GM18505 (cell line): ENCODE measurements at regions not wholly inside any gene's neighbourhood (a gene's known extent, or its start where the extent isn't known, plus 50 kb on each side); places are given as distances from the start of the nearest gene placed in this dataset.

Experiments
- ATAC-seq: cut with Tn5 transposase; IDR thresholded peaks from one replicate; pipeline ENCODE4 v1.9.1; 2021; ENCODE audit not compliant: unreplicated experiment
- POLR2A ChIP-seq: IDR thresholded peaks from 4 replicates; pipeline ENCODE4 v1.6.1; 2011; ENCODE audit warnings: borderline replicate concordance; ENCODE audit not compliant: insufficient read depth, insufficient read length; ENCODE audit errors: extremely low read depth

DNA sequence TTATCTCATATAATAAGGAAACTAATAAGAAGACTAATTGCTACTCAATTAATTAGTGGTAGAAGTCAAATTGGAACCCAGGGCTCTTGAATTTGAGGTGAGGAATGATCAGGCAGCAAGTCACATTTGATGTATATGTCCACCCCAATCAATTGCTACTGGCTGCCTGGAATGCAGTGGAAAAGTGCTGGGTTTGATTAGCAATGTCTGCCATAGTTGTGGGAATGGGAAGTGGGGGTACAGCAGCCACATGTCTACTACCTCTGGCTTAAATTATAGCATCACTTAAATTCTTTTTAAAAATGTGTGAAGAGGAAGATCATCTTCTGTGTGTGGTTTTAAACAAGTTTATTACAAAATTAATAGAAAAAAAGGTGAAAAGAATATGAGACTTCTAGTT is 50.8 kb upstream of the NAV2 start:
- ATAC-seq: no peak
- TF ChIP-seq POLR2A: no peak

DNA sequence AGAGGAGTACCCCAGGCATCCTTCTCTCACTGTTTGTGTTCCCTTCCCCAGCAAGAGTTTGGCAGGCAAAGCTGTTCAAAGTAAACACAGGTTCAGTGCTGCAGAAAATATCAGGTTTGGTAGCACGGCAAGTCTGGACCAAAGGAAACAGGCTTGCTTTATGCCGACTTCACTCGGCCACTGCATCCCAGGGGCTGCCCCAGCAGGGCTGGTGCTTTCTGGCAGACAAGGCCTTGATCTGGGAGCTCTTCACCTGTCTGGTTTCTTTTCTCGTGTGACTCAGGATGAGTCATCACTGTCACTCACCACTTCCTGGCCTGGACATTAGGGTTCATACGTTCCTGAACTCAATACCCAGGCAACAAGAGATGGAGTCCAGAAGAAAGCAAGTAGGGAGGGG is 52.6 kb upstream of the NAV2 start:
- ATAC-seq: peak; percentile 100
- no peak for TF ChIP-seq POLR2A

DNA sequence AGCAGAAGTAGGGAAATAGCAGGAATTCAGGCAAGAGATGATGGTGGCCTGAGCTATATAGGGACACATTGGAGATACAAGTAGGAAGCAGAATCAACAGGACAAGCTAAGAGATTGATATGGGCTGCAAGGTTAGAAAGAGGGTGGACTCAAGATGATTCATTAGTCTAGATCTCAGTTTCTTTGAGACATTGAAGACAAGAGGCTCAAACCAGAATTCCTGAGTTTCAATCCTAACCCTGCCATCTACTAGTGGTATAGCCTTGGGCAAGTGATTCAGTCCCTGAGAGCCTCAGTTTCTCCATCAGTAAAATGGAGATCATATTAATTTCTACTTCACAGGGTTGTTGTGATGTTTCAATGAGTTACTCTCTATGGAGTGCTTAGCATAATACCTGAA is 53.1 kb upstream of the NAV2 start:
- TF ChIP-seq POLR2A: no peak
- no peak for ATAC-seq

DNA sequence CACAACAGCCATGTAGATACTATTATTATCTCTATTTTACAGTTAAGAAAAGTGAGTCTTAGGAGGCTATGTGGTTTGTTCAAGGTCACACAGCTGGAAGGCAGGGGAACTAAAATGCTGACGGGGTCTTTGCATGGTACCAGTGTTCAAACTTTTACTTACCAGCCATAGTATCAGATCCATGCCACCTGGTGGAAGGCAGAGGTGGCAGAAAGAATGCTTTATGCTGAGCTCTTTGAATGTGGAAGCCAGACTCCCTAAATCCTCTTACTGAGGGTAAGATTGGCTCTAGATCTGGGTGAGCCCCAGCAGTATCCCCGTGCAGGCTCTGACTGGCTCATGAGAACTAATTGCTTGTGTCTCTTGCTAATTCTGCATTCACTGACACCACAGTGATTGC is 54.3 kb upstream of the NAV2 start:
- ATAC-seq: no peak

DNA sequence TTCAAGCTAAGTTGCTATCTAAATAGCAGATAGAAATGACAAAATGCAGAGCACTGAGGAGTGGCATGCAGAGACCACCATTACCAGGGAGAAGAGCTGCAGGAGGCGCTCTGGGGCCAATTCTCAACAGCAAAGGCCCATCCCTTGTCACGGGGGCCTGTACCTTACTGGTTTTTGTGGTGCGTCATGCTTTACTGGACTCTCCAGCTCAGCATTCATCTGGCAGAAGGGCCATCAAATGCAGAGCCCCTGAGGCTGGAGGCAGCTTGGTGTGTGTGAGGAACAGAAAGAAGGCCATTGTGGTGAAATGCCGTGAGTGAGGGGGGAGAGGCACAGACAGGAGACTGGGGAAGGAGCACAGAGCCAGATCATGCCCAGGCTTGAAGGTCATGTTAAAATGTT is 56.5 kb upstream of the NAV2 start:
- no peak for ATAC-seq
- TF ChIP-seq POLR2A: no peak

More for the DNA sequence above, 54.3 kb upstream of the NAV2 start:
- TF ChIP-seq POLR2A: no peak

DNA sequence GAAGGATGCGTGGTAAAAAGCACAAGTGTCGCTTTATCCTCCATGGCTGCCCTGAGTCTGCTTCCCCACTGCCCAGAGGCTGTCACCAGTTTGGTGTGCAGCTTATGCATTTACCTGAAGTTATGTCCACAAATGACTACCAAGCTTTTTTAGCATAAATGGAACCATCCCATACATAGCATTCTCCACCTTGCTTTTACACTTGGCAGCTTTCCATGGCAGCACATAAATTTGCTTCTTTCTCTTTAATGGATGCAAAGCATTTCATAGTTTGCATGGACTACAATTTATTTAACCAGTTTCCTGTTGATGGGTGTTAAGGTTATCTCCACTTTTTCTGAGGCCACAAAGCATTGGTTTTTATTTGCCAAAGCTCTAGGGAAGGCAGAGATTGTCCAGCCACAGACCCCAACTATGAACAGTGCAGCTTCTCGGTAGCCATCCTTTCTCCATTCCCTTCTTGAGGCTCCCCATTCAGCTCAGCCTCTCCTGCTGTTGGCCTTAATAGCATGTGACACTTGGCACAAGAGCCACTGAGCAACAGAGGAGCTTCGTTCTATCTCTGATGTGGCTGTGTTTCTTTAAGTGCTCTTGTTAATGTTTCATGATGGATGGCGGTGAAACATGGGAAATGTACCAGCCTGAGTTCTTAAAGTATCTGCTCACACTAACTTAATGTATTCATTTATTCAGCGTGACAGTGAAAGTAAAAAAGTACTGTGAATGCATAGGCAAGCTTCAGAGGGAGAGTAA is 59.8 kb upstream of the NAV2 start:
- TF ChIP-seq POLR2A: no peak
- ATAC-seq: no peak

DNA sequence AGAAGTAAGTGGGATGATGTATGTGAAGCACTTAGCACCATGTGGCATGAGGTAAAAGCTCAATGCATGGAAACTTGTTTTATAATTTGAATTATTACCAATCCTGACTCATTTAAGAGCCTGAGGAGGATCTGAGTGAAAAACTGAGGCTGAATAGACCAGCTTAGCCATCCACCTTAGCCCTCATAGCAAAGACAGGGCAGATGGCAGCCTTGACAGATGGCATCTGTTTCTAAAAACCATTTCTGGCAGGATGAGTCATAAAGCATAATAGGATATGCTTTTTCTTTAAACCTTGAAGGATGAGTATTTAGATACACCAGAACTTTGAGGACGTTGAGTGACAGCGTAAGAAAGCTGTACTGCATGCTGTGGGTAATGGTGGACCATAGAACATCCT is 61.0 kb upstream of the NAV2 start:
- ATAC-seq: no peak
- no peak for TF ChIP-seq POLR2A

DNA sequence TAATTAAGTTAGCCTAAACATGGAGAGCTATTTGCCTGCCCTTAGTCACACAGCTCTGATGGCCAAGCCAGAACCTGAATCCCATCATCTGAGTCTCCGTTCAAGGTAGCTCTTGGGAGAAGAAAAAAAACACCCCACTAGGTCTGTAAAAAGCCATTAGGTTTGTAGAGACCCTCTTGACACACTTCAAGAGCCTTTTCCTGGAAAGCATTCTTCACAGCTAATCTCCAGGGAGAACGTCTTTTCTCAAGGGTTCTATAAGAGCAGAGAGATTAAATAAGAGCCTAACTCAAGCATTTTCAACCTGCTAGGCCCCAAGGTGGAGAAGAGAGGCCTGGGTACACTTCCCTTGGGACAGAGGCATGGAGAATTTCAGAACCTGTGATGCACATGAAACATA is 61.6 kb upstream of the NAV2 start:
- no peak for ATAC-seq
- no peak for TF ChIP-seq POLR2A

DNA sequence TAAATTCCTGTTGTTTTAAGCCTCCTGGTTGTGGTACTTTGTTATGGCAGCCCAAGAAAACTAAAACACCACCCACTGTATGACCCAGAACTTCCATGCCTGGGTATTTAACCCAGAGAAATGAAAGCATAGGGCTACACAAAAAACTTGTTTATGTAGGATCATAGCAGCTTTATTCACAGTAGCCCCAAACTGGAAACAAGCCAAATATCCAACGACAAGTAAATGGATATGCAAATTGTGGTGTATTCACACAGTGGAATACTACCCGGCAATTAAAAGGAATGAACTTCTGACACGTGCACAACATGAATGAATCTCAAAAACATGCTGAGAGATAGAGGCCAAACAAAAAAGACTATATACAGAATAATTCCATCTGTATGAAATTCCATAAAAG is 62.2 kb upstream of the NAV2 start:
- TF ChIP-seq POLR2A: no peak
- no peak for ATAC-seq

DNA sequence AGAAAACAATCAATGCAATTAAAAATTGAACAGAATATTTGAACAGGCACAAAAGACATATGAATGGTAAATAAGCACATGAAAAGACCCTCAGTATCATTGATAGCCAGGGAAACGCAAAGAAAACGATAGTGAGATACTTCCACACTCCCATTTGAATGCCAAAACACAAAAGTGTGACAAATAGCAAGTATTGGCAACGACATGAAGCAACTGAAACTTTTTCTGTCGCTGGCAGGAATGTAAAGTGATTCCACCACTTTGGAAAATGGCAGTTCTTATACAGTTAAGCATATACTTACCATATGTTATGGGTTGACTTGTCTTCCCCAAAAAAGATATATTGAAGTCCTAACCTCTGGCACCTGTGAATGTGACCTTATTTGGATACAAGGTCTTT is 62.9 kb upstream of the NAV2 start:
- ATAC-seq: no peak
- no peak for TF ChIP-seq POLR2A

DNA sequence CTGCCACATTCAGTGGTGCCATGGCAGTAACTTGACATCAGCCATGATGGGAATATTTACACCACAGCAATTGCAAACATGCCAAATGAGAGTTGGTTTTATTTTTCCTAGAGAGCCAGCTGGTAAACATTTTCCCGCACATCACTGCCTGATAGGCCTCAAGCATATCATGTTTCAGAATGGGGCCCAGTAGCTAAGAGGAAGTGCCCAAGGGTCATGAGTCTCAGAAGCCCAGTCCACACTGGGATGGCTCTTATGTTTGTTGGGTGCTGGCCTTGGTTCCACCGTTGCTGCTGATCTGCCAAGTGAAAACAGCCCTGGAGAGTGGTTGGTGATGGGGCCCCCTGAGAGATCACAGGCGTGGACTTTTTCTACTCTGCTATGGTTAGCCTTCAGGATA is 64.3 kb upstream of the NAV2 start:
- no peak for ATAC-seq
- no peak for TF ChIP-seq POLR2A

DNA sequence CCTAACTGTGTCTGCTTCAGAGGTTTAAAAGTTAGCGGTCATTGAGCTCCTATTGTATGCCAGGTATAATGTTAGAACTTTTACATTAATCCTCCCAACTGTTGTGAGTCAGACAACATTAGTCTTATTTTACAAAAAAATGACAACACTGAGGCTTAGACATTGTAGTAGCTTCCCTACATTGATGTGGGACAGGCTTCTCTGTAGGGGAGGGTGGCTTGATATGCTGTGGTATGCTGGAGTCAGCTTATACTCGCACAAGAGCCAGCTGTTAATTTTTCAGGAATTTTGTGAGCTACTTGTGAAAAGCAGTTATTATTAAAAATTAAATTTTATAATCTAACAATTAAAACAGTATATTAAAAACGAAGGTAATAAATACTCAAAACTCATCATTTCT is 64.8 kb upstream of the NAV2 start:
- no peak for TF ChIP-seq POLR2A
- no peak for ATAC-seq

DNA sequence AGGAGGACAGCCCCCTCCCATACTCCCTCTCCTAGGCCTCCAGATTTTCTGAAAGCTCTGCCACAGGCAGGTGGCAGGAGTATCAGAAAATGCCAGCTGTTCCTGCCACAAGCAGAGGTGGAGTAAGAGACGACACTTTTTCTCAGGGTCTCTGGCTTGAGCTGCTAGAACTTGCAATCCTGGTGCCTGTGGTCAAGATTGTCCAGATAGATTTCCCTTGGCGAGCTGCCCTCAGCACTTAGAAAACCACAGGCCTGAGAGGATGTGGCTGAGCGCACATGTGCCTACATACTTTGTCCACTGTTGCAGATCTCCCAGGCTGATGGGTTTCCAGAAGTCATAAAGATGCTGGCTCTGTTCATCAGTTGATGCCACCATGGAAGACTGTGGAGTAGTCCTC is 65.7 kb upstream of the NAV2 start:
- no peak for ATAC-seq
- TF ChIP-seq POLR2A: no peak

DNA sequence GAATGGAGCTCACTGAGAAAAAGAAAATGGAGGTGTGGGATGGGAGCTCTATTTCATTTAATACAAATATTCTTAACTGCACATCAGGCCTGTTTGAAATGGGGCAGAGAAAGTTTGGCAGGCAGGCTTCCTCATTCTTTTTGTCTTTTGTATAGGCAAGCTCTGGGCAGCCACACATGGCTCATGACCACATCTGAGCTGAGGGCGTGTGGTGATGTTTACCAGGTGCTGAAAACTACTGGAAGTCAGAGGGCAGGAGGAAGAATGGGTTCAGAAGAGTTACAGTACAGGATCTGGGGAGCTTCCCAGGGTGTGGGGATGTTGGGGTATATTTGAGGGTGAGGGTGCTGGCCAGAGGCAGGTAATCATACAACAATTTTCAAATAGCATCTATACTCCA is 66.3 kb upstream of the NAV2 start:
- TF ChIP-seq POLR2A: no peak
- no peak for ATAC-seq

DNA sequence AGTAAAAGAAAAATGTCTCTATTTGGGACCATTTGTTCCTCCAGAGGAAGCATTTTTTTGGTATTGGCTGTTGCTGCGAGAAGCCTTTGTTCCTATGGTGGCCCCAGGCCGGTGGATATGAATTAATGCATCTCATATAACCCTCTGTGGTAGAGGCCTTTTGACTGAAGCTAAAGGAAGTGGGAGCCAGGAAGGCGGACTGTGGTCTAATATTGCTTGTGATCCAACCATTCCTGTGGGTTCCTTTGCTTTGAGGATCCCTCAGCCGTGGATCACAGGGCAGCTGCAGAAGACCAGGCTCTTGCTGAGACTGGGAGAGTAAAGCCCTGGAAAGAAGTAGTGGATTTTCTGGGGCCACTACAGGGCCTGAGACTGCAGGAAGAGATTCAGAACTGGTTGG is 68.3 kb upstream of the NAV2 start:
- no peak for ATAC-seq
- TF ChIP-seq POLR2A: no peak
